Activated CD4-positive, alpha-beta T cell treated with anti-CD3 and anti-CD28 coated beads, Interleukin-2, amount 10 ng/mL, durations not matched to agents 7 days and 5 days (primary cell): ENCODE measurements at regions not wholly inside any gene's neighbourhood (a gene's known extent, or its start where the extent isn't known, plus 50 kb on each side); places are given as distances from the start of the nearest gene placed in this dataset.

Experiments
- CTCF ChIA-PET: fragments of 350-600 bp; sonication (Branson Sonifier 250); formaldehyde crosslinking; loops from one replicate; lab custom pipeline; 2021; ENCODE audit warnings: antibody characterized with exemption; lab: Charles Lee
- POLR2A ChIA-PET: fragments of 350-600 bp; sonication (Branson Sonifier 250); formaldehyde crosslinking; loops from one replicate; lab custom pipeline; 2021; ENCODE audit warnings: antibody characterized with exemption; lab: Charles Lee
- DNase-seq: peaks from one replicate; pipeline ENCODE4 v3.0.0-alpha.2; 2020
- H3K27ac Mint-ChIP-seq: one replicate; pipeline ENCODE4 v1.8.0; 2021; ENCODE audit warnings: mild to moderate bottlenecking, moderate library complexity, mixed read lengths
- H3K27me3 Mint-ChIP-seq: one replicate; pipeline ENCODE4 v1.8.0; 2021; ENCODE audit warnings: mixed read lengths
- H3K36me3 Mint-ChIP-seq: one replicate; pipeline ENCODE4 v1.8.0; 2021; ENCODE audit warnings: low read depth, mixed read lengths
- H3K4me1 Mint-ChIP-seq: one replicate; pipeline ENCODE4 v1.8.0; 2021; ENCODE audit warnings: mixed read lengths
- H3K4me3 Mint-ChIP-seq: one replicate; pipeline ENCODE4 v1.8.0; 2021; ENCODE audit warnings: mild to moderate bottlenecking, moderate library complexity, mixed read lengths
- H3K9me3 Mint-ChIP-seq: one replicate; pipeline ENCODE4 v1.8.0; 2021; ENCODE audit warnings: mixed read lengths

GRCh38 chr4:26141051-26141721 is 179.6 kb upstream of the RBPJ start:
- no peak for DNase-seq
- Mint-ChIP-seq H3K27ac (no peak overlapping the region), H3K36me3 (no peaks in the 10 kb centered on the region), H3K4me1 (peaks cover 14% of the 10 kb centered on the region), H3K9me3 (peaks cover 20% of the 10 kb centered on the region), H3K27me3 (no peaks in the 10 kb centered on the region), H3K4me3 (no peak overlapping the region)
- ChIA-PET POLR2A (no interaction called here), CTCF (interaction anchor here (0.6 to 1.8 kb wide), 7 partner anchors 8 to 169 kb away, joined by 3 to 9 read pairs (median 3); no protein-coding TSS in a partner anchor)

- H3K4me1 Mint-ChIP-seq = peaks cover 14% of the 10 kb centered on the region
- CTCF ChIA-PET = interaction anchor here (0.6 to 1.8 kb wide), 8 partner anchors 9 to 168 kb away, joined by 3 to 9 read pairs (median 3); no protein-coding TSS in a partner anchor
- no peaks in the 10 kb centered on the region for H3K27me3 Mint-ChIP-seq
- DNase-seq = no peak
- H3K36me3 Mint-ChIP-seq = no peaks in the 10 kb centered on the region
- POLR2A ChIA-PET = no interaction called here
- no peak overlapping the region for H3K27ac Mint-ChIP-seq
- no peak overlapping the region for H3K4me3 Mint-ChIP-seq
- H3K9me3 Mint-ChIP-seq = peaks cover 18% of the 10 kb centered on the region
These were observed 178.7 kb upstream of the RBPJ start for GRCh38 chr4:26141911-26142638.

- H3K9me3 Mint-ChIP-seq = peaks cover 16% of the 10 kb centered on the region
- no peak for DNase-seq
- peak overlapping the region; percentile 11 for H3K27ac Mint-ChIP-seq
- H3K36me3 Mint-ChIP-seq = no peaks in the 10 kb centered on the region
- peaks cover 14% of the 10 kb centered on the region for H3K4me1 Mint-ChIP-seq
- ChIA-PET POLR2A (no interaction called here), CTCF (interaction anchor here (0.6 to 1.9 kb wide), 3 partner anchors 9 to 1070 kb away, joined by 3 to 4 read pairs (median 3); no protein-coding TSS in a partner anchor)
- peaks cover 2% of the 10 kb centered on the region for H3K27me3 Mint-ChIP-seq
- no peak overlapping the region for H3K4me3 Mint-ChIP-seq
These were observed 176.2 kb upstream of the RBPJ start for GRCh38 chr4:26144526-26145155.

- CTCF ChIA-PET = interaction anchor here (0.7 to 1.9 kb wide), 2 partner anchors 11 to 39 kb away, joined by 3 to 4 read pairs; no protein-coding TSS in a partner anchor
- no peaks in the 10 kb centered on the region for H3K36me3 Mint-ChIP-seq
These were observed 175.6 kb upstream of the RBPJ start for GRCh38 chr4:26145212-26145611.

GRCh38 chr4:26148927-26149326 is 171.9 kb upstream of the RBPJ start:
- H3K4me1 Mint-ChIP-seq = peaks cover 13% of the 10 kb centered on the region
- no peak overlapping the region for H3K4me3 Mint-ChIP-seq
- peaks cover 2% of the 10 kb centered on the region for H3K27me3 Mint-ChIP-seq
- H3K36me3 Mint-ChIP-seq = no peaks in the 10 kb centered on the region
- POLR2A ChIA-PET = no interaction called here
- no peak for DNase-seq
- H3K9me3 Mint-ChIP-seq = peaks cover 15% of the 10 kb centered on the region
- CTCF ChIA-PET = interaction anchor here (1.5 to 1.8 kb wide), 2 partner anchors 10 to 12 kb away, joined by 4 to 10 read pairs; no protein-coding TSS in a partner anchor
- H3K27ac Mint-ChIP-seq = no peak overlapping the region

More at GRCh38 chr4:26145212-26145611, 175.6 kb upstream of the RBPJ start:
- Mint-ChIP-seq H3K9me3 (peaks cover 18% of the 10 kb centered on the region), H3K27ac (no peak overlapping the region), H3K4me3 (no peak overlapping the region), H3K27me3 (peaks cover 2% of the 10 kb centered on the region), H3K4me1 (peaks cover 14% of the 10 kb centered on the region)
- no peak for DNase-seq
- POLR2A ChIA-PET = no interaction called here

GRCh38 chr4:26150948-26151347 is 169.9 kb upstream of the RBPJ start:
- peaks cover 3% of the 10 kb centered on the region for H3K4me1 Mint-ChIP-seq
- ChIA-PET CTCF (interaction anchor here (0.9 to 1.5 kb wide), 2 partner anchors 8 to 18 kb away, joined by 3 to 5 read pairs; no protein-coding TSS in a partner anchor), POLR2A (no interaction called here)
- no peak overlapping the region for H3K4me3 Mint-ChIP-seq
- no peak for DNase-seq
- no peak overlapping the region for H3K27ac Mint-ChIP-seq
- H3K9me3 Mint-ChIP-seq = peaks cover 12% of the 10 kb centered on the region
- peaks cover 2% of the 10 kb centered on the region for H3K27me3 Mint-ChIP-seq
- H3K36me3 Mint-ChIP-seq = no peaks in the 10 kb centered on the region

- H3K4me1 Mint-ChIP-seq = peaks cover 3% of the 10 kb centered on the region
- no peak overlapping the region for H3K27ac Mint-ChIP-seq
- H3K36me3 Mint-ChIP-seq = no peaks in the 10 kb centered on the region
- H3K27me3 Mint-ChIP-seq = peaks cover 2% of the 10 kb centered on the region
- no peak for DNase-seq
- CTCF ChIA-PET = interaction anchor here (1.3 to 1.6 kb wide), 2 partner anchors 10 to 23 kb away, joined by 3 read pairs; no protein-coding TSS in a partner anchor
- POLR2A ChIA-PET = no interaction called here
- peaks cover 12% of the 10 kb centered on the region for H3K9me3 Mint-ChIP-seq
- no peak overlapping the region for H3K4me3 Mint-ChIP-seq
These were observed 169.2 kb upstream of the RBPJ start for GRCh38 chr4:26151615-26152014.

- H3K36me3 Mint-ChIP-seq = no peaks in the 10 kb centered on the region
- H3K4me3 Mint-ChIP-seq = no peak overlapping the region
- no peak overlapping the region for H3K27ac Mint-ChIP-seq
- peaks cover 12% of the 10 kb centered on the region for H3K9me3 Mint-ChIP-seq
- H3K4me1 Mint-ChIP-seq = peaks cover 3% of the 10 kb centered on the region
- peaks cover 2% of the 10 kb centered on the region for H3K27me3 Mint-ChIP-seq
- POLR2A ChIA-PET = no interaction called here
- no peak for DNase-seq
- CTCF ChIA-PET = interaction anchor here (1.0 to 1.6 kb wide), 4 partner anchors 10 to 158 kb away, joined by 3 to 7 read pairs (median 3); no protein-coding TSS in a partner anchor
These were observed 168.8 kb upstream of the RBPJ start for GRCh38 chr4:26152056-26152455.

- DNase-seq = no peak
- no peak overlapping the region for H3K27ac Mint-ChIP-seq
- peaks cover 12% of the 10 kb centered on the region for H3K36me3 Mint-ChIP-seq
- ChIA-PET POLR2A (interaction anchor here (0.5 kb wide), 1 partner anchor 64 kb away, joined by 5 read pairs; no protein-coding TSS in a partner anchor), CTCF (interaction anchor here (0.6 to 1.6 kb wide), 7 partner anchors 27 to 161 kb away, joined by 3 to 4 read pairs (median 3); no protein-coding TSS in a partner anchor)
- peaks cover 21% of the 10 kb centered on the region for H3K9me3 Mint-ChIP-seq
- no peaks in the 10 kb centered on the region for H3K27me3 Mint-ChIP-seq
- peaks cover 18% of the 10 kb centered on the region for H3K4me1 Mint-ChIP-seq
- H3K4me3 Mint-ChIP-seq = no peak overlapping the region
These were observed 163.3 kb upstream of the RBPJ start for GRCh38 chr4:26157541-26157940.

GRCh38 chr4:26160591-26160990 is 160.2 kb upstream of the RBPJ start:
- POLR2A ChIA-PET = no interaction called here
- peaks cover 18% of the 10 kb centered on the region for H3K9me3 Mint-ChIP-seq

GRCh38 chr4:26161030-26161824 is 159.6 kb upstream of the RBPJ start:
- DNase-seq = no peak
- H3K27me3 Mint-ChIP-seq = no peaks in the 10 kb centered on the region
- peaks cover 18% of the 10 kb centered on the region for H3K9me3 Mint-ChIP-seq
- CTCF ChIA-PET = interaction anchor here (0.5 to 3.9 kb wide), 12 partner anchors 10 to 219 kb away, joined by 3 to 21 read pairs (median 4); no protein-coding TSS in a partner anchor
- peaks cover 17% of the 10 kb centered on the region for H3K4me1 Mint-ChIP-seq
- H3K36me3 Mint-ChIP-seq = peaks cover 12% of the 10 kb centered on the region
- no peak overlapping the region for H3K4me3 Mint-ChIP-seq
- H3K27ac Mint-ChIP-seq = no peak overlapping the region
- POLR2A ChIA-PET = no interaction called here

More at GRCh38 chr4:26160591-26160990, 160.2 kb upstream of the RBPJ start:
- DNase-seq = no peak
- Mint-ChIP-seq H3K4me3 (no peak overlapping the region), H3K4me1 (peaks cover 18% of the 10 kb centered on the region), H3K27ac (no peak overlapping the region), H3K36me3 (peaks cover 12% of the 10 kb centered on the region), H3K27me3 (no peaks in the 10 kb centered on the region)
- CTCF ChIA-PET = interaction anchor here (0.5 to 3.9 kb wide), 10 partner anchors 10 to 220 kb away, joined by 3 to 21 read pairs (median 4); no protein-coding TSS in a partner anchor
